ENCODE measurements at regions not wholly inside any gene's neighbourhood (a gene's known extent, or its start where the extent isn't known, plus 50 kb on each side); places are given as distances from the start of the nearest gene placed in this dataset.

GRCh38 chr18:40980171-40980570 is 974.9 kb upstream of the PIK3C3 start:
- no peak for TF ChIP-seq CTCF (IDR thresholded peaks at IDR 0.05; ENCODE audit: low read depth, low read length)
- TF ChIP-seq POLR2A (IDR thresholded peaks at IDR 0.05; ENCODE audit: extremely low read depth, insufficient read length): no peak
- TF ChIP-seq MAX (IDR thresholded peaks at IDR 0.05; ENCODE audit: low read depth, low read length): no peak
- no peak for TF ChIP-seq MYC (IDR thresholded peaks at IDR 0.05; ENCODE audit: low read depth, low read length)
